GM12891 (cell line): ENCODE measurements at regions not wholly inside any gene's neighbourhood (a gene's known extent, or its start where the extent isn't known, plus 50 kb on each side); places are given as distances from the start of the nearest gene placed in this dataset.

Experiments
- DNase-seq: peaks from one replicate; pipeline ENCODE4 v3.0.0; 2011; ENCODE audit warnings: low spot score; ENCODE audit not compliant: insufficient read length
- FAIRE-seq: peaks from 2 replicates; lab custom pipeline; 2011; peaks lifted over from hg19 to GRCh38; lab: Jason Lieb, UNC
- PAX5 ChIP-seq: IDR thresholded peaks from 2 replicates; pipeline ENCODE4 v1.6.1; 2011; ENCODE audit warnings: low read length, moderate library complexity, mild to moderate bottlenecking; ENCODE audit not compliant: insufficient read depth, severe bottlenecking
- POLR2A ChIP-seq: IDR thresholded peaks from 2 replicates; pipeline ENCODE4 v1.6.1; 2011; ENCODE audit warnings: low read depth, low read length, control low read depth
- POLR2AphosphoS5 ChIP-seq: IDR thresholded peaks from 2 replicates; pipeline ENCODE4 v1.6.1; 2011; ENCODE audit warnings: low read depth, low read length, control low read depth
- POU2F2 ChIP-seq: IDR thresholded peaks from 2 replicates; pipeline ENCODE4 v1.6.1; 2011; ENCODE audit warnings: low read depth, mild to moderate bottlenecking, control low read depth, low read length, moderate library complexity
- SPI1 ChIP-seq: IDR thresholded peaks from 2 replicates; pipeline ENCODE4 v1.6.1; 2011; ENCODE audit warnings: low read depth, low read length, control low read depth
- TAF1 ChIP-seq: IDR thresholded peaks from 2 replicates; pipeline ENCODE4 v1.6.1; 2011; ENCODE audit warnings: low read depth, low read length, control low read depth

DNA sequence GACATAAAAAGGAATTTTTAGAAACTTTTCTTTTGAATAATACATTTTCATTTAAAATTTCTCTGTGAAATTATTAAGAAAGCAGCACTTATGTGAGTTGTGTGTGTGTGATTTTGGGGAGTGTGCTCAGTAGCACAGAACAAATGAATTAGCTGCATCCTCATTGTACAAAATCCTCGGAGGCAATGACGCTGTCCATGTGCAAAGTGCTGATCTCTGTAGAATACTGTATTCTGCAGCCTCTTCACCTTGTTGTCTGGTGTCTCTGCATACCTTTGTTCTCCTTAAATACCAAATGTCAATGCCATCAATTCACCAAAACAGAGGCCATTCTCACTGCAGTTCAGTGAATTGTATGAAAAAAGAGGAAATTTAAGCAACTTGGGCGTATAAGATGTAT lies 838.4 kb downstream of the QKI start:
- DNase-seq (no peak), FAIRE-seq (no peak)

DNA sequence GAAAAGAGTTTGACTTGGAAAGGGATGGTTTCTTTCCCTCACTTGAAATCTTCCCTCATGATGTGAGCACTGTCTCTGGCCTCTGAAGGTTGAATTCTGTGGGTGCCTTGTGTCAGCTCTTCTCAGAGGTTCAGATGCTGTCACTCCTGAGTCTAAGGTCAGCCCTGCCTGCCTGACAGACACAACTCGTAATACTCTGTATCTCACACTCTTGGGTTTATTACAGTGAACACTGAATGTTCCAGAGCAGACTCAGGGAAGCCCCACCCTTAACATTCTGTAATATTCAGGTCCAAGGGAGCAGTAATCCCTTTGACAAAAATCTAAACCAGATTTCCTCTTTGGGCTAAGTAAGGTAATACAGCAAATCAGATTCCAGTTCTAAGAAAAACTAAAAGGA lies 837.8 kb downstream of the QKI start:
- no peak for TF ChIP-seq POU2F2
- no peak for TF ChIP-seq TAF1
- TF ChIP-seq PAX5 = no peak
- no peak for TF ChIP-seq POLR2A
- no peak for TF ChIP-seq POLR2AphosphoS5
- TF ChIP-seq SPI1 = no peak
- FAIRE-seq (no peak), DNase-seq (no peak)

More for the DNA sequence above, 838.4 kb downstream of the QKI start:
- TF ChIP-seq PAX5 (no peak), POLR2A (no peak), TAF1 (no peak), SPI1 (no peak), POU2F2 (no peak), POLR2AphosphoS5 (no peak)

DNA sequence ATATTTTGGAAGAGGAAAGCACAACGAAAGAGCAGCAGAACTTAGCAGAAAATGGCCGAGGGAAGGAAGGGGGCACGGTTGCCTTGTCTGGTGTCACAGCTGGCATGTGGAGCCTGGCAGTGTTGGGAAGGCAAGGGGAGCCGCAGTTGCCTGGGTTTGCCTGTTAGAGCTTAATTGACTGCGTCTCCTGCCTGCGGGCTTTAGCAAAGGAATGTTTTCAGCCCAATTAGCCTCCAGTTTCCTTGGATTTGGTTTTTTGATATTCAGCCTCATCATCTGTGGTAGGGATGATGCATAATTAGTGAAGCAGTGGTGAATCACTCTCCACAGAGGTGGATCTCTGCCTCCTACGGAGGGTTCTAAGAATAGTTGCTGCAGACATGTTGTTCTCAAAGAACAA lies 832.6 kb downstream of the QKI start:
- no peak for TF ChIP-seq TAF1
- no peak for TF ChIP-seq POU2F2
- no peak for TF ChIP-seq POLR2AphosphoS5
- TF ChIP-seq POLR2A = no peak
- no peak for TF ChIP-seq PAX5
- TF ChIP-seq SPI1 = no peak
- no peak for FAIRE-seq
- no peak for DNase-seq

DNA sequence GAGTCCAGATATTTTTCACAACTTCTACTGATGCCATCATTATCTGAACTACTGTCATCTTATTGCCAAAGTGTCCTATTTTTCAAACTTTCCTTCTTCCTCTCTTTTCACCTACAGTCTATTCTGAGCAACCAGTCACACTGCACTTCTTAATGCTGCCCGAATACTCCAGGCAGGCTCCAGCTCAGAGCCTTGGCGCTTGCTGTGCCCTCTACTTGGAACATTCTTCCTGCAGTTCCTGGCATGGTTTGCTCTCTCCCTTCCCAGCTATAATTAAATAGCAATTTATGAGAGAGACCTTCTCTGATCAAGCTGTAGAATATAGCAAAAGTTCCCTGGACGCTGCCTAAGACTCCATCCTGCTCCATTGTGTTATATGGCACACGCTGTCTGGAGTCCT lies 831.6 kb downstream of the QKI start:
- FAIRE-seq (no peak), DNase-seq (no peak)
- no peak for TF ChIP-seq POU2F2
- TF ChIP-seq PAX5 = no peak
- TF ChIP-seq POLR2A = no peak
- no peak for TF ChIP-seq POLR2AphosphoS5
- no peak for TF ChIP-seq SPI1
- no peak for TF ChIP-seq TAF1

DNA sequence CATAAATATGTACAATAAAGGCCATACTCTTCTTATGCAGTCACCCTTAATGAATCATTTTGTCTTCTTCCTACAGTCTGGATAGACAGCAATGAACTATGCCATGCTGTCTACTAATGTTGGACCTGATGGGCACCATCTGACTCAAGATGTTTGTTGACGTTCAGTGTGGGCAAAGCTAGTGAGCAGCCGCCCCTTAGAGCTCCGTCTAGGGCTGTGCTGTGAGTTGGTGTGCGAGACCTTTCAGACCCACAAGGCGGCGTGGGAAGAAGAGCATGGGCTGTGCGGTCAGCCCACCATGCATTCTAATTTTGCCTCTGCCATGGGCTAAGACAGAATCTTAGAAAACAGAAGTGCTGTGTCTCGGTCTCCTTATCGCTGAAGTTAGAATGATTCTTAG lies 829.4 kb downstream of the QKI start:
- DNase-seq (no peak), FAIRE-seq (no peak)
- TF ChIP-seq SPI1 (no peak), POU2F2 (no peak), POLR2A (no peak), TAF1 (no peak), PAX5 (no peak)

DNA sequence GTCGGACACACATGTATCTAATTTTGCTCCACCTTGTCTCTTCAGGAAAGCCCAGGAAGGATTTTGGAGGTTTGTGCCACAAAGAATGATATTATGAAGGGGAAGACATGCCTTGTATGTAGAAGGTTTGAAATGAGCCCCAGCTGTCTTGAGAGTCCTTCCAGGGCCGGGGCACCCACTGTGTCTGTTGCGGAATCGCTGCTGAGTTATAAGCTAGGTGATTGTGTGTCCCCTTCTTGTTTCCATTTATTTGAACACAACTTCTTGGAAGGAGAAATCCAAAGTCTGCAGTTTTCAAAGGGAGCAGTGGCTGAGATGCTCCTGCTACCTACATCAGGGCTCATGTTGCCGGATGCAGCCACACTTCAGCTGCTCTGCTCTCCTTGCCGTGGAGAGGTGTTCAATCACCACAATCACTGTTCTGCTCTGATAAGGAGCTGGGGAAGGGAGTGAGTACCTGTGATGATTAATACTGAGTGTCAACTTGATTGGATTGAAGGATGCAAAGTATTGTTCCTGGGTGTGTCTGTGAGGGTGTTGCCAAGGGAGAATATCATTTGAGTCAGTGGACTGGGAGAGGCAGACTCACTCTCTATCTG lies 828.6 kb downstream of the QKI start:
- TF ChIP-seq SPI1 (no peak), TAF1 (no peak), POU2F2 (no peak), POLR2A (no peak), PAX5 (no peak), POLR2AphosphoS5 (no peak)
- FAIRE-seq (no peak), DNase-seq (no peak)

DNA sequence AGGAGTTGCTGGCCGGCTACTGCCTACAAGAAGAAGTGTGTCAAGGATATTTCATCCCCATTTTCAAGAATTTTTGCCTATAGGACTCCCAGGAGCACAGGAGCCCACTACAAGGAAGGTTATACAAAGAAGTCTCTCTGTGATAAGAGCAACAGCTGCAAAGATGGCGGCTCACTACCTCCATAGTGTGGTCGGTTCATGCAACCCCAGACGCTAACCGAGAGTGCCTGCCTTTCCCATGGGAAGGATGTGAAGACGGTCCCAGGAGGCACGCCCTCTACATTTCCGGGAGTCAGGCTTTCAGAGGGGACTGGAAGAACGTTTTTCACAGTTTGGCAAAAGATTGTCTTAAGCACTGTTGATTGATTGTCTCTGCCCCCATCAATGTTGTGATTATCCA lies 816.3 kb downstream of the QKI start:
- DNase-seq = no peak
- no peak for FAIRE-seq

DNA sequence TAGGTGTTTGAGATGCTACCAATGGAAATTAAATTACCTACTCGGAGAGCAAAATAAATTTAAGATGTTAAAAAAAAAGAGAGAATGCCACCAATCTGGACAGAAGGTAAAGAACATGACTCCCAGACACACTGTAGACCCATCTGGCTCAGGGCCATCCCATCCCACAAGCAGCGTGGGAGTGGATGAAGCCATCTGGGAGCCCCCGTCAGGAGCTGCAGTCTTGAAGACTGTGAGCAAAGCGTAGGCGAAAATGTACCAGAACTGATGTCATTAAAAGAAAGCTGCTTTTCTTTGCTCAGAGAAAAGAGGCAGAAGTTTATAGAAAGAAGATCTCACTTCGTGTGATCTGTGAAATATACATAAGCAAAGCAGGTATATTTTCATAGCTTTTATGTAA lies 815.7 kb downstream of the QKI start:
- FAIRE-seq = no peak
- TF ChIP-seq POU2F2 (no peak), PAX5 (no peak), POLR2AphosphoS5 (no peak), TAF1 (no peak)
- no peak for DNase-seq

More for the DNA sequence above, 816.3 kb downstream of the QKI start:
- TF ChIP-seq TAF1 (no peak), POLR2AphosphoS5 (no peak), POLR2A (no peak), POU2F2 (no peak), PAX5 (no peak), SPI1 (no peak)

DNA sequence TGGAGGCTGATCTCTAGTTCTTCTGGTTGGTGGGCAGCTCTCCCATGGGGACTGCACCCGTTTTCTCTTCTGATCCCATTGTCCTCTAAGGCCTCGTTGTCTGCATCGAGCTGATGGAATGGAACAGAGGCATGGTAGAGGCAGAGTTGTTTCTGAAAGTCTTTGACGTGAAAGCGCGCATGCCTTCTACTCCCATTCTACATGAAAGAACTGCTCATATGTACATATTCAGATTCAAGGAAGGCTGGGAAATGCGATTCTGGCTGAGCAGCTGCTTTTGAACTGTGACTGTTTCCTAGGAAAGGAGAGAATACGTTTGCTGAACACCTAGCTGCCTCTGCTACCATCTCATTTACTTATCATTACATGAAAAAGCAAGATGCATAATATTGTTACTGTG lies 815.2 kb downstream of the QKI start:
- FAIRE-seq = no peak
- TF ChIP-seq SPI1 (no peak), PAX5 (no peak), POU2F2 (no peak), TAF1 (no peak), POLR2AphosphoS5 (no peak), POLR2A (no peak)
- no peak for DNase-seq

DNA sequence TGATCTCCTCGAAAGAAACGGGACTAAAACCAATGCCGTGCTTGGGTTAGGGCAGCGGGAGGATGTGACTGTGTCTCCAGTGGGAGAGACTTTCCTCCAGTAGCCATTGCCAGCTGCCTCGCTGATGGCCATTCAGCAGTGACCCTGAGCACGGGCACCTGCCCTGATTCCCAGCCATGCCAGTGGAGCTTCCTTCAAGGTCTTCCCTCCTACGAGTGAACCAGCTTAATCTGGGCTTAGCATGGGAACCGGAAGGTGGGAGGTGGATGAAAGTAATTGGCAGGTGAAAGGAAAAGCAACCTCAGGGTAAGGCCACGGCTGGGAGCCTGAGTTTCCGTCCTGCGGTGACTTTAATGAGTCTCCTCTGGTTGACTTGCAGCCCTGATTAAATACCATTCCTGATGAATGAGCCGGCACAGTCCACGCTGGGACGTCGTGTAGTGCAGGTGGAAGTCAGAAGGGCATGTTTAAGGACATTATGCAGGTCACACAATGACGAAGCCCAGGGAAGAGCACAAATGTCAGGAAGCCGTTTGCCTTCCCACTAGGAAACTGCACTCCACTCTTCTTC lies 813.5 kb downstream of the QKI start:
- FAIRE-seq (no peak), DNase-seq (no peak)
- no peak for TF ChIP-seq POLR2A
- TF ChIP-seq POLR2AphosphoS5 = no peak
- no peak for TF ChIP-seq POU2F2
- no peak for TF ChIP-seq SPI1
- no peak for TF ChIP-seq TAF1
- no peak for TF ChIP-seq PAX5
